ENCODE measurements at regions not wholly inside any gene's neighbourhood (a gene's known extent, or its start where the extent isn't known, plus 50 kb on each side); places are given as distances from the start of the nearest gene placed in this dataset.

DNA sequence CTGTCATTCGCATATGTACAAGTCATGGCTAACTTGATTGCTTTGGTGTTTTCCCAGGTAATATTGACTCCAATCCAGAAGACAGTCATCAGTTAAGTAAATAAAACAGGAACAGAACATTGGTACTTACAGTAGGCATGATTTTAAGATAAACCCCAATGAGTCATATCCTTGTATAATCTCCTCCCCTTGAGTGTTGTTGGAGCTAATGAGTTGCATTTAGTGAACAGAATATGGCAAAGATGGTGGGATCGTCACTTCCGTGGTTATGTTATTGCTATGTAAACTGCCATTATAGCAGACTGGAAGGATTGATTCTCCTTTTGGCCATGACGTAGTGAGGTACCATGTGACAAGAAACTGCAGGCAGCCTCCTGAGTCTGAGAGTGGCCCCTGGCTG lies 102.2 kb downstream of the TMX1 start:
- Histone ChIP-seq H3K4me3 (ENCODE audit: low read depth, low read length) (no peak overlapping the region), H3K27me3 (replicated peaks) (no peaks in the 10 kb centered on the region), H3K36me3 (replicated peaks) (no peaks in the 10 kb centered on the region), H3K27ac (no peak overlapping the region)
- no peak for DNase-seq
- TF ChIP-seq, protein P1, sequence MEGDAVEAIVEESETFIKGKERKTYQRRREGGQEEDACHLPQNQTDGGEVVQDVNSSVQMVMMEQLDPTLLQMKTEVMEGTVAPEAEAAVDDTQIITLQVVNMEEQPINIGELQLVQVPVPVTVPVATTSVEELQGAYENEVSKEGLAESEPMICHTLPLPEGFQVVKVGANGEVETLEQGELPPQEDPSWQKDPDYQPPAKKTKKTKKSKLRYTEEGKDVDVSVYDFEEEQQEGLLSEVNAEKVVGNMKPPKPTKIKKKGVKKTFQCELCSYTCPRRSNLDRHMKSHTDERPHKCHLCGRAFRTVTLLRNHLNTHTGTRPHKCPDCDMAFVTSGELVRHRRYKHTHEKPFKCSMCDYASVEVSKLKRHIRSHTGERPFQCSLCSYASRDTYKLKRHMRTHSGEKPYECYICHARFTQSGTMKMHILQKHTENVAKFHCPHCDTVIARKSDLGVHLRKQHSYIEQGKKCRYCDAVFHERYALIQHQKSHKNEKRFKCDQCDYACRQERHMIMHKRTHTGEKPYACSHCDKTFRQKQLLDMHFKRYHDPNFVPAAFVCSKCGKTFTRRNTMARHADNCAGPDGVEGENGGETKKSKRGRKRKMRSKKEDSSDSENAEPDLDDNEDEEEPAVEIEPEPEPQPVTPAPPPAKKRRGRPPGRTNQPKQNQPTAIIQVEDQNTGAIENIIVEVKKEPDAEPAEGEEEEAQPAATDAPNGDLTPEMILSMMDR (IDR thresholded peaks at IDR 0.05; ENCODE audit: low read depth, low read length, missing control alignments) = no peak
- in situ Hi-C loops (cut with HindIII; ENCODE audit: low pct_ligation_motif_present, low sequenced_read_pairs) = no loop called here

DNA sequence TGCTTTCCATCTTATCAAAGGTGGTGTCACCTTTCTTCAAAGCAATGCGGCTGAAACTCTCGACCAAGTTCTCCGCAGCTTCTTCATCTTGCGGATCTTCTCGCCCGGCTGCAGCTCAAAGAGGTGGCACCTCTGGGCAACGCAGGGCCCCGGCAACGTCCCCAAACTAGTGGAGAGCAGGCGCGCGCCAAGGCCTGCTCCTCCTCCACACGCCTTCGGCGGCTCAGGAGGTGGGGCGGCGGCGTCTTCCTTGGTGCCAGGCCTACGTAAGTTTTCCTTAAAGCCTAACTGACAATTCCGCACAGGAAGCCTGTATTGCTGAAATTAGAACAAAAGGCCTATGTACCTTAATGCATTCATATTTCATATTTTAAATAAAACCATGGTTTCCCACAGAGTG lies 112.0 kb downstream of the TMX1 start:
- no peak for DNase-seq
- TF ChIP-seq, protein P1 (IDR thresholded peaks at IDR 0.05; ENCODE audit: low read depth, low read length, missing control alignments) = no peak

GRCh38 chr14:51353901-51354300 lies 113.9 kb downstream of the TMX1 start:
- Histone ChIP-seq H3K27ac (no peak overlapping the region), H3K36me3 (replicated peaks) (no peaks in the 10 kb centered on the region), H3K4me3 (ENCODE audit: low read depth, low read length) (no peak overlapping the region), H3K27me3 (replicated peaks) (no peaks in the 10 kb centered on the region)
- TF ChIP-seq, protein P1 (IDR thresholded peaks at IDR 0.05; ENCODE audit: low read depth, low read length, missing control alignments) = no peak
- DNase-seq = no peak
- in situ Hi-C loops (cut with HindIII; ENCODE audit: low pct_ligation_motif_present, low sequenced_read_pairs) = no loop called here

More for the DNA sequence above, 112.0 kb downstream of the TMX1 start:
- no peaks in the 10 kb centered on the region for H3K27me3 ChIP-seq (replicated peaks)
- no peak overlapping the region for H3K4me3 ChIP-seq (ENCODE audit: low read depth, low read length)
- no peak overlapping the region for H3K27ac ChIP-seq
- in situ Hi-C loops (cut with HindIII; ENCODE audit: low pct_ligation_motif_present, low sequenced_read_pairs) = no loop called here
- H3K36me3 ChIP-seq (replicated peaks) = no peaks in the 10 kb centered on the region

- no peak overlapping the region for H3K27ac ChIP-seq
- no peaks in the 10 kb centered on the region for H3K36me3 ChIP-seq (replicated peaks)
- H3K4me3 ChIP-seq (ENCODE audit: low read depth, low read length) = no peak overlapping the region
- DNase-seq = no peak
- TF ChIP-seq, protein P1 (IDR thresholded peaks at IDR 0.05; ENCODE audit: low read depth, low read length, missing control alignments) = no peak
- in situ Hi-C loops (cut with HindIII; ENCODE audit: low pct_ligation_motif_present, low sequenced_read_pairs) = no loop called here
- H3K27me3 ChIP-seq (replicated peaks) = no peaks in the 10 kb centered on the region
Observed at GRCh38 chr14:51354846-51355245, 114.8 kb downstream of the TMX1 start.

- no peak for DNase-seq
- Histone ChIP-seq H3K4me3 (ENCODE audit: low read depth, low read length) (no peak overlapping the region), H3K36me3 (replicated peaks) (no peaks in the 10 kb centered on the region), H3K27me3 (replicated peaks) (no peaks in the 10 kb centered on the region), H3K27ac (no peak overlapping the region)
- TF ChIP-seq, protein P1 (IDR thresholded peaks at IDR 0.05; ENCODE audit: low read depth, low read length, missing control alignments) = no peak
- in situ Hi-C loops (cut with HindIII; ENCODE audit: low pct_ligation_motif_present, low sequenced_read_pairs) = no loop called here
Observed at GRCh38 chr14:51356381-51356780, 116.3 kb downstream of the TMX1 start.

GRCh38 chr14:51357250-51357649 lies 117.2 kb downstream of the TMX1 start:
- TF ChIP-seq, protein P1 (IDR thresholded peaks at IDR 0.05; ENCODE audit: low read depth, low read length, missing control alignments) = no peak
- Histone ChIP-seq H3K27me3 (replicated peaks) (no peaks in the 10 kb centered on the region), H3K27ac (no peak overlapping the region), H3K4me3 (ENCODE audit: low read depth, low read length) (no peak overlapping the region), H3K36me3 (replicated peaks) (no peaks in the 10 kb centered on the region)
- in situ Hi-C loops (cut with HindIII; ENCODE audit: low pct_ligation_motif_present, low sequenced_read_pairs) = no loop called here
- peak; percentile 25 for DNase-seq

All from brain microvascular endothelial cell (primary cell).